ENCODE measurements at regions not wholly inside any gene's neighbourhood (a gene's known extent, or its start where the extent isn't known, plus 50 kb on each side); places are given as distances from the start of the nearest gene placed in this dataset.

- H4K20me1 ChIP-seq (ENCODE audit: insufficient read depth, low read length) = no peaks in the 10 kb centered on the region
- in situ Hi-C loops (cut with HindIII; ENCODE audit: extremely low pct_ligation_motif_present, low pct_unique_long_range_greater_than_20kb) (no loop called here), intact Hi-C loops (cut with micrococcal nuclease; ENCODE audit: unreplicated experiment) (no loop called here)
- ATAC-seq (no peak), DNase-seq (ENCODE audit: low spot score) (no peak), FAIRE-seq (no peak)
- 2% methylated on average over 2 of the region's 2 CpGs for WGBS (ENCODE audit: low lambda C conversion rate)
- ChIA-PET CTCF (ENCODE audit: low intra/inter-chr PET ratio, low total read pairs) (no interaction called here), POLR2A (no interaction called here)
- BruUV-seq (replicated peaks) = no TSS peak
- H3K4me3 ChIP-seq (replicated peaks in 1 of 3; ENCODE audit: insufficient read depth in 1 of 3, low read depth in 2 of 3, low read length in 3 of 3) = no peak overlapping the region
- H3K4me2 ChIP-seq (ENCODE audit: low read depth, low read length) = no peak overlapping the region
- peak; percentile 92 for TF ChIP-seq MNT (IDR thresholded peaks at IDR 0.05)
- no peak for TF ChIP-seq RAD51 (IDR thresholded peaks at IDR 0.05; ENCODE audit: borderline replicate concordance)
- no peak for TF ChIP-seq ESRRA (CRISPR knock-in tag; IDR thresholded peaks at IDR 0.05; ENCODE audit: low read depth)
- no peaks in the 10 kb centered on the region for H3K9me3 ChIP-seq (ENCODE audit: low read length)
- H3K4me1 ChIP-seq (ENCODE audit: insufficient read depth, low read length) = no peaks in the 10 kb centered on the region
- H3K9ac ChIP-seq (ENCODE audit: insufficient read depth, low read depth, low read length) = no peak overlapping the region
- H3K36me3 ChIP-seq (replicated peaks in 1 of 2; ENCODE audit: control insufficient read depth in 1 of 2, insufficient read depth in 2 of 2, low read length in 2 of 2) = no peaks in the 10 kb centered on the region
- no peak overlapping the region for H3K27ac ChIP-seq (ENCODE audit: extremely low read length, insufficient read depth, low read length)
- no peaks in the 10 kb centered on the region for H3K27me3 ChIP-seq (ENCODE audit: control insufficient read depth in 1 of 2, insufficient read depth in 2 of 2, low read length in 2 of 2)
- no peaks in the 10 kb centered on the region for H3K79me2 ChIP-seq (ENCODE audit: insufficient read depth, low read length)
- H2AFZ ChIP-seq (ENCODE audit: low read length) = no peak overlapping the region
Observed at GRCh38 chr13:71087006-71087405, 780.0 kb downstream of the DACH1 start.

- Histone ChIP-seq H3K79me2 (ENCODE audit: insufficient read depth, low read length) (no peaks in the 10 kb centered on the region), H3K27me3 (ENCODE audit: control insufficient read depth in 1 of 2, insufficient read depth in 2 of 2, low read length in 2 of 2) (no peaks in the 10 kb centered on the region), H3K4me3 (replicated peaks in 1 of 3; ENCODE audit: insufficient read depth in 1 of 3, low read depth in 2 of 3, low read length in 3 of 3) (no peak overlapping the region), H4K20me1 (ENCODE audit: insufficient read depth, low read length) (no peaks in the 10 kb centered on the region), H3K27ac (ENCODE audit: extremely low read length, insufficient read depth, low read length) (no peak overlapping the region), H3K4me1 (ENCODE audit: insufficient read depth, low read length) (no peaks in the 10 kb centered on the region), H3K9me3 (ENCODE audit: low read length) (no peaks in the 10 kb centered on the region), H3K36me3 (replicated peaks in 1 of 2; ENCODE audit: control insufficient read depth in 1 of 2, insufficient read depth in 2 of 2, low read length in 2 of 2) (no peaks in the 10 kb centered on the region), H3K9ac (ENCODE audit: insufficient read depth, low read depth, low read length) (no peak overlapping the region), H3K4me2 (ENCODE audit: low read depth, low read length) (no peak overlapping the region), H2AFZ (ENCODE audit: low read length) (no peak overlapping the region)
- BruUV-seq (replicated peaks) = no TSS peak
- POLR2A ChIA-PET = no interaction called here
- in situ Hi-C loops (cut with HindIII; ENCODE audit: extremely low pct_ligation_motif_present, low pct_unique_long_range_greater_than_20kb) = no loop called here
- CTCF ChIA-PET (ENCODE audit: low intra/inter-chr PET ratio, low total read pairs) = no interaction called here
- FAIRE-seq (no peak), ATAC-seq (no peak), DNase-seq (ENCODE audit: low spot score) (no peak)
- intact Hi-C loops (cut with micrococcal nuclease; ENCODE audit: unreplicated experiment) = no loop called here
- WGBS (ENCODE audit: low lambda C conversion rate) = 0% methylated on average over 1 of the region's 1 CpG
- TF ChIP-seq ZBED4 (CRISPR knock-in tag; IDR thresholded peaks at IDR 0.05; ENCODE audit: borderline replicate concordance) (no peak), ZBTB39 (CRISPR knock-in tag; IDR thresholded peaks at IDR 0.05) (no peak), SP2 (CRISPR knock-in tag; IDR thresholded peaks at IDR 0.05) (no peak), SIX1 (CRISPR knock-in tag; IDR thresholded peaks at IDR 0.05; ENCODE audit: borderline replicate concordance) (no peak), MED13 (CRISPR knock-in tag; IDR thresholded peaks at IDR 0.05) (no peak), ZNF776 (CRISPR knock-in tag; IDR thresholded peaks at IDR 0.05) (no peak), FOXP4 (CRISPR knock-in tag; IDR thresholded peaks at IDR 0.05) (no peak)
Observed at GRCh38 chr13:71082631-71083030, 784.4 kb downstream of the DACH1 start.
